ENCODE measurements at regions not wholly inside any gene's neighbourhood (a gene's known extent, or its start where the extent isn't known, plus 50 kb on each side); places are given as distances from the start of the nearest gene placed in this dataset.

DNA sequence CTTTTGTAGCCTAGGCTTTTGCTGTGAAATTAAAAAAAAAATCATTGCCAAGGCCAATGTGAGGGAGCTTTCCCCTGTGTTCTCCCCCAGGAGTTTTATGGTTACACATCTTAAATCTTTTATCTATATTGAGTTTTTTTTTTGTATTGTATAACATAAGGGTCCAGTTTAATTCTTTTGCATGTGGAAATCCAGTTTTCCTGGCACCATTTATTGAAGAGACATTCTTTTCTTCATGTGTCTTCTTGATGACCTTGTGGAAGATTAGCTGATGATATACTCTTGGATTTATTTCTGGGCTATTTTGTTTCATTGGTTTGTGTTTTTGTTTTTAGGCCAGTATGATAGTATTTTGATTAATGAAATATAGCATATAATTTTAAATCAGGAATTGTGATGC lies 225.0 kb downstream of the ADAM29 start:
- no peak for TF ChIP-seq TCF12 (IDR thresholded peaks at IDR 0.05; ENCODE audit: low read depth, low read length)
- TF ChIP-seq CTBP2 (IDR thresholded peaks at IDR 0.05; ENCODE audit: borderline replicate concordance, insufficient read depth, insufficient read length, low read length), result no peak
- TF ChIP-seq TEAD4 (IDR thresholded peaks at IDR 0.05; ENCODE audit: low read depth, low read length), result no peak
- no peak for TF ChIP-seq SRF (IDR thresholded peaks at IDR 0.05; ENCODE audit: low read depth, low read length)
- no peak for TF ChIP-seq EP300 (IDR thresholded peaks at IDR 0.05; ENCODE audit: borderline replicate concordance in 1 of 2, low read depth in 2 of 2, low read length in 2 of 2)
- TF ChIP-seq, protein P1, sequence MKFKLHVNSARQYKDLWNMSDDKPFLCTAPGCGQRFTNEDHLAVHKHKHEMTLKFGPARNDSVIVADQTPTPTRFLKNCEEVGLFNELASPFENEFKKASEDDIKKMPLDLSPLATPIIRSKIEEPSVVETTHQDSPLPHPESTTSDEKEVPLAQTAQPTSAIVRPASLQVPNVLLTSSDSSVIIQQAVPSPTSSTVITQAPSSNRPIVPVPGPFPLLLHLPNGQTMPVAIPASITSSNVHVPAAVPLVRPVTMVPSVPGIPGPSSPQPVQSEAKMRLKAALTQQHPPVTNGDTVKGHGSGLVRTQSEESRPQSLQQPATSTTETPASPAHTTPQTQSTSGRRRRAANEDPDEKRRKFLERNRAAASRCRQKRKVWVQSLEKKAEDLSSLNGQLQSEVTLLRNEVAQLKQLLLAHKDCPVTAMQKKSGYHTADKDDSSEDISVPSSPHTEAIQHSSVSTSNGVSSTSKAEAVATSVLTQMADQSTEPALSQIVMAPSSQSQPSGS (IDR thresholded peaks at IDR 0.05; ENCODE audit: low read length), result no peak
- TF ChIP-seq EZH2 (IDR thresholded peaks at IDR 0.05; ENCODE audit: low read depth, low read length, severe bottlenecking), result no peak
- no peak for TF ChIP-seq CHD2 (IDR thresholded peaks at IDR 0.05; ENCODE audit: low read length)
- TF ChIP-seq CHD1 (IDR thresholded peaks at IDR 0.05; ENCODE audit: low read depth, low read length), result no peak
- TF ChIP-seq BRCA1 (IDR thresholded peaks at IDR 0.05; ENCODE audit: low read depth, low read length), result no peak
- no peak for TF ChIP-seq POLR2AphosphoS5 (IDR thresholded peaks at IDR 0.05; ENCODE audit: low read depth, low read length)
- no peak for TF ChIP-seq POLR2A (IDR thresholded peaks at IDR 0.05; ENCODE audit: control extremely low read depth in 1 of 2, low read depth in 2 of 2, low read length in 2 of 2)
- TF ChIP-seq EGR1 (IDR thresholded peaks at IDR 0.05; ENCODE audit: borderline replicate concordance, low read depth, low read length), result no peak

More for the DNA sequence above, 225.0 kb downstream of the ADAM29 start:
- no peak overlapping the region for H3K23ac ChIP-seq (ENCODE audit: insufficient read length)
- H3K4me3 ChIP-seq (ENCODE audit: extremely low read depth in 1 of 4, insufficient read depth in 2 of 4, low read depth in 3 of 4, low read length in 4 of 4), result no peak overlapping the region
- no peak overlapping the region for H2BK5ac ChIP-seq (ENCODE audit: low read depth, low read length)
- H3K27ac ChIP-seq (ENCODE audit: low read depth, low read length), result no peak overlapping the region
- no peaks in the 10 kb centered on the region for H3K23me2 ChIP-seq (ENCODE audit: low read depth, low read length)
- no peaks in the 10 kb centered on the region for H3K9me3 ChIP-seq (ENCODE audit: insufficient read depth in 2 of 2, low read depth in 1 of 2, low read length in 1 of 2)
- H2AK5ac ChIP-seq (ENCODE audit: low read depth, low read length), result no peak overlapping the region
- no peak overlapping the region for H4K5ac ChIP-seq (ENCODE audit: insufficient read length, low read depth, low read length)
- H3K27me3 ChIP-seq (replicated peaks in 1 of 4; ENCODE audit: control insufficient read depth in 3 of 4, extremely low read depth in 1 of 4, insufficient read depth in 3 of 4, low read length in 3 of 4), result no peaks in the 10 kb centered on the region
- H3K79me2 ChIP-seq (ENCODE audit: control insufficient read depth in 1 of 2, insufficient read depth in 2 of 2, low read length in 2 of 2), result no peaks in the 10 kb centered on the region
- no peaks in the 10 kb centered on the region for H4K20me1 ChIP-seq (replicated peaks in 1 of 2; ENCODE audit: control insufficient read depth in 1 of 2, insufficient read depth in 2 of 2, low read length in 2 of 2)
- DNase-seq (ENCODE audit: low read depth in 1 of 2, low spot score in 2 of 2) (no peak), FAIRE-seq (no peak)
- H4K91ac ChIP-seq (replicated peaks; ENCODE audit: insufficient read length, low read length), result no peak overlapping the region
- H2BK120ac ChIP-seq (replicated peaks; ENCODE audit: low read depth, low read length), result no peak overlapping the region
- no peak overlapping the region for H2BK20ac ChIP-seq (ENCODE audit: low read length)
- no peak overlapping the region for H2BK15ac ChIP-seq (ENCODE audit: low read length)
- ChIA-PET CTCF (ENCODE audit: partially characterized antibody) (no interaction called here), POLR2A (ENCODE audit: partially characterized antibody) (no interaction called here)
- H3K79me1 ChIP-seq (ENCODE audit: low read depth, low read length), result no peaks in the 10 kb centered on the region
- no peak overlapping the region for H3K18ac ChIP-seq (ENCODE audit: extremely low read depth, low read length)
- no peak overlapping the region for H2AFZ ChIP-seq (ENCODE audit: low read length)
- no peak overlapping the region for H3K9ac ChIP-seq (replicated peaks in 1 of 4; ENCODE audit: extremely low read depth in 1 of 4, low read depth in 3 of 4, low read length in 3 of 4)
- H3K36me3 ChIP-seq (ENCODE audit: control insufficient read depth in 2 of 4, insufficient read depth in 4 of 4, low read length in 3 of 4), result no peaks in the 10 kb centered on the region
- no peak overlapping the region for H3K4ac ChIP-seq (replicated peaks; ENCODE audit: insufficient read length, low read depth, low read length)
- H3K4me2 ChIP-seq (ENCODE audit: insufficient read depth in 1 of 2, low read depth in 2 of 2, low read length in 2 of 2), result no peak overlapping the region
- no peak overlapping the region for H3K56ac ChIP-seq (replicated peaks; ENCODE audit: insufficient read length, low read depth, low read length)
- H3K14ac ChIP-seq (ENCODE audit: insufficient read length), result no peak overlapping the region
- no peak overlapping the region for H4K8ac ChIP-seq (ENCODE audit: extremely low read depth, insufficient read depth, low read length)
- no peaks in the 10 kb centered on the region for H3K4me1 ChIP-seq (replicated peaks in 1 of 4; ENCODE audit: control insufficient read depth in 3 of 4, insufficient read depth in 4 of 4, low read length in 3 of 4)
- H2BK12ac ChIP-seq (ENCODE audit: low read depth, low read length), result no peak overlapping the region

All from H1 (cell line).